HT1080 (cell line): ENCODE measurements at regions not wholly inside any gene's neighbourhood (a gene's known extent, or its start where the extent isn't known, plus 50 kb on each side); places are given as distances from the start of the nearest gene placed in this dataset.
A peak's percentile ranks its signal among the peaks of the same experiment; 100 is the strongest.
"Not testable (repeated sequence)": the region's sequence is repeated elsewhere in the genome, so short reads cannot be mapped to it uniquely, and the experiment has no call there.

Source experiments
- DNase-seq: peaks from one replicate; pipeline ENCODE4 v3.0.0-alpha.2; 2015; ENCODE audit warnings: low read depth

GRCh38 chr2:215553946-215554345, 118.1 kb upstream of the FN1 start:
- no peak for DNase-seq

GRCh38 chr2:215552144-215552580, 116.3 kb upstream of the FN1 start:
- no peak for DNase-seq

GRCh38 chr2:215550331-215550730, 114.5 kb upstream of the FN1 start:
- no peak for DNase-seq

GRCh38 chr2:215548714-215549113, 112.8 kb upstream of the FN1 start:
- peak; percentile 66 for DNase-seq

GRCh38 chr2:215542690-215543089, 106.8 kb upstream of the FN1 start:
- DNase-seq: no peak

- peak; percentile 83 for DNase-seq
Measured at GRCh38 chr2:215540658-215541057, 104.8 kb upstream of the FN1 start.

GRCh38 chr2:215537611-215538010, 101.7 kb upstream of the FN1 start:
- DNase-seq: no peak

- DNase-seq: no peak
Measured at GRCh38 chr2:215536510-215536909, 100.6 kb upstream of the FN1 start.

GRCh38 chr2:215535741-215536140, 99.9 kb upstream of the FN1 start:
- no peak for DNase-seq

GRCh38 chr2:215535125-215535668, 99.3 kb upstream of the FN1 start:
- no peak for DNase-seq

- DNase-seq: not testable (repeated sequence)
Measured at GRCh38 chr2:215533716-215534115, 97.8 kb upstream of the FN1 start.

- no peak for DNase-seq
Measured at GRCh38 chr2:215532844-215533243, 97.0 kb upstream of the FN1 start.

- peak; percentile 91 for DNase-seq
Measured at GRCh38 chr2:215531284-215531683, 95.4 kb upstream of the FN1 start.

GRCh38 chr2:215530191-215530968, 94.5 kb upstream of the FN1 start:
- peak; percentile 87 for DNase-seq

- peak; percentile 72 for DNase-seq
Measured at GRCh38 chr2:215529271-215529670, 93.4 kb upstream of the FN1 start.

GRCh38 chr2:215528555-215528954, 92.7 kb upstream of the FN1 start:
- DNase-seq: peak; percentile 99

GRCh38 chr2:215527736-215528135, 91.9 kb upstream of the FN1 start:
- peak; percentile 12 for DNase-seq

- no peak for DNase-seq
Measured at GRCh38 chr2:215526341-215526740, 90.5 kb upstream of the FN1 start.

- DNase-seq: no peak
Measured at GRCh38 chr2:215522237-215522636, 86.4 kb upstream of the FN1 start.

GRCh38 chr2:215521031-215521430, 85.2 kb upstream of the FN1 start:
- DNase-seq: peak; percentile 25

- DNase-seq: peak; percentile 18
Measured at GRCh38 chr2:215517391-215517790, 81.5 kb upstream of the FN1 start.

- no peak for DNase-seq
Measured at GRCh38 chr2:215514516-215514915, 78.6 kb upstream of the FN1 start.
